ENCODE measurements at regions not wholly inside any gene's neighbourhood (a gene's known extent, or its start where the extent isn't known, plus 50 kb on each side); places are given as distances from the start of the nearest gene placed in this dataset.

GRCh38 chr1:238241607-238242006 lies 350.9 kb upstream of the ZP4 start:
- H3K23me2 ChIP-seq (ENCODE audit: insufficient read length, low read depth, low read length, poor library complexity, severe bottlenecking): no peaks in the 10 kb centered on the region
- no peaks in the 10 kb centered on the region for H3K27me3 ChIP-seq (ENCODE audit: insufficient read depth, low read length)
- no peak overlapping the region for H2BK120ac ChIP-seq (ENCODE audit: low read depth, low read length, poor library complexity, severe bottlenecking)
- H3K4me2 ChIP-seq (ENCODE audit: insufficient read depth, insufficient read length, low read length): no peak overlapping the region
- H3K9me3 Mint-ChIP-seq: peaks cover 2 to 4% of the 10 kb centered on the region in 2 experiments; a peak in 2 of 5 replicates
- H2BK15ac ChIP-seq (ENCODE audit: low read depth, low read length): no peak overlapping the region
- no peaks in the 10 kb centered on the region for H3K79me1 ChIP-seq (ENCODE audit: insufficient read depth, low read depth, low read length, poor library complexity, severe bottlenecking)
- no peak overlapping the region for H2BK20ac ChIP-seq (ENCODE audit: low read depth, low read length, poor library complexity, severe bottlenecking)
- H3K4me1 Mint-ChIP-seq: peaks cover 0 to 4% of the 10 kb centered on the region in 2 experiments; a peak in 1 of 4 replicates
- no peak overlapping the region for H4K91ac ChIP-seq (ENCODE audit: insufficient read length, low read depth, low read length)
- no peak overlapping the region for H2BK12ac ChIP-seq (ENCODE audit: insufficient read length, low read depth, low read length)
- no peak overlapping the region for H3K18ac ChIP-seq (ENCODE audit: insufficient read length, low read depth, low read length)
- TF ChIP-seq CTCF (conservative IDR thresholded peaks at IDR 0.05): no peak
- no peak overlapping the region for H3K56ac ChIP-seq (ENCODE audit: insufficient read length, low read depth, low read length)
- H2AK5ac ChIP-seq (ENCODE audit: insufficient read length, low read length): no peak overlapping the region
- H3K23ac ChIP-seq (ENCODE audit: insufficient read length, low read depth, low read length): no peak overlapping the region
- no CpG with 5 or more reads among the region's 3 CpGs for WGBS (ENCODE audit: extremely low coverage, insufficient read length, low lambda C conversion rate)
- no peak overlapping the region for H3K27ac Mint-ChIP-seq
- no peak overlapping the region for H3T11ph ChIP-seq (ENCODE audit: low read length)
- H3K4ac ChIP-seq (ENCODE audit: low read depth, low read length): no peak overlapping the region
- no peak for DNase-seq
- no peak overlapping the region for H3K4me3 Mint-ChIP-seq
- H3K4me1 ChIP-seq (ENCODE audit: insufficient read depth, low read length): no peaks in the 10 kb centered on the region
- H3K9ac ChIP-seq (ENCODE audit: extremely low read depth, insufficient read length, low read length): no peak overlapping the region
- no peak overlapping the region for H4K5ac ChIP-seq (ENCODE audit: insufficient read length, low read depth, low read length)
- no peak overlapping the region for H3K14ac ChIP-seq (ENCODE audit: insufficient read depth, low read length)
- H3K27ac ChIP-seq (ENCODE audit: insufficient read length, low read depth, low read length): no peak overlapping the region
- peaks cover 0 to 3% (median 0%) of the 10 kb centered on the region in 3 experiments; a peak in 1 of 7 replicates for H3K36me3 Mint-ChIP-seq (ENCODE audit: insufficient read depth in 1 of 3, low read depth in 3 of 3)
- no peak overlapping the region for H4K8ac ChIP-seq (replicated peaks; ENCODE audit: insufficient read length, low read depth, low read length)
- H3K79me2 ChIP-seq (ENCODE audit: insufficient read depth, low read length): no peaks in the 10 kb centered on the region
- H2AFZ ChIP-seq (ENCODE audit: low read length): no peak overlapping the region
- no peaks in the 10 kb centered on the region for H4K20me1 ChIP-seq (ENCODE audit: control insufficient read depth, insufficient read depth, insufficient read length)
- no peaks in the 10 kb centered on the region for H3K9me3 ChIP-seq (ENCODE audit: control insufficient read depth, low read depth, low read length)
- no peaks in the 10 kb centered on the region for H3K27me3 Mint-ChIP-seq (ENCODE audit: low read depth)
- no peak overlapping the region for H2BK5ac ChIP-seq (ENCODE audit: insufficient read length, low read length)
